RWPE2 (cell line): ENCODE measurements at regions not wholly inside any gene's neighbourhood (a gene's known extent, or its start where the extent isn't known, plus 50 kb on each side); places are given as distances from the start of the nearest gene placed in this dataset.
"Not testable (repeated sequence)": the region's sequence is repeated elsewhere in the genome, so short reads cannot be mapped to it uniquely, and the experiment has no call there.

Source experiments
- ATAC-seq: fragments of 200-7000 bp; cut with Tn5 transposase; 3 replicates; pipeline ENCODE4 v1.9.1; 2021; ENCODE audit warnings: low read depth
- DNase-seq: peaks from one replicate; pipeline ENCODE4 v3.0.0-alpha.2; 2020; ENCODE audit warnings: low spot score
- H3K27ac ChIP-seq: fragments of 450-650 bp; 2 replicates; pipeline ENCODE4 v1.5.1; 2017; ENCODE audit warnings: mild to moderate bottlenecking; ENCODE audit not compliant: poor library complexity, severe bottlenecking
- H3K27me3 ChIP-seq: fragments of 250-450 bp; sonication (Bioruptor Pico); 2 replicates; pipeline ENCODE4 v1.5.1; 2021; ENCODE audit warnings: mild to moderate bottlenecking, moderate library complexity; ENCODE audit not compliant: insufficient read depth, poor library complexity, severe bottlenecking
- H3K36me3 ChIP-seq: fragments of 250-450 bp; sonication (Bioruptor Pico); 2 replicates; pipeline ENCODE4 v1.5.1; 2020; ENCODE audit warnings: low read depth, mild to moderate bottlenecking, moderate library complexity
- H3K4me1 ChIP-seq: fragments of 250-450 bp; sonication (Bioruptor Pico); 2 replicates; pipeline ENCODE4 v1.5.1; 2021; ENCODE audit warnings: mild to moderate bottlenecking, moderate library complexity; ENCODE audit not compliant: insufficient read depth, poor library complexity, severe bottlenecking
- H3K4me3 ChIP-seq: fragments of 250-450 bp; sonication (Bioruptor Pico); 2 replicates; pipeline ENCODE4 v1.5.1; 2021; ENCODE audit warnings: mild to moderate bottlenecking, moderate library complexity; ENCODE audit not compliant: severe bottlenecking
- H3K9me3 ChIP-seq: fragments of 250-450 bp; sonication (Bioruptor Pico); 2 replicates; pipeline ENCODE4 v1.5.1; 2021; ENCODE audit warnings: mild to moderate bottlenecking, moderate library complexity; ENCODE audit not compliant: severe bottlenecking
- TF ChIP-seq, protein P1 (sequence below): fragments of 450-650 bp; IDR thresholded peaks from one replicate; pipeline ENCODE4 v1.5.1; 2017; ENCODE audit warnings: mild to moderate bottlenecking, moderate library complexity; ENCODE audit not compliant: poor library complexity, severe bottlenecking

DNA sequence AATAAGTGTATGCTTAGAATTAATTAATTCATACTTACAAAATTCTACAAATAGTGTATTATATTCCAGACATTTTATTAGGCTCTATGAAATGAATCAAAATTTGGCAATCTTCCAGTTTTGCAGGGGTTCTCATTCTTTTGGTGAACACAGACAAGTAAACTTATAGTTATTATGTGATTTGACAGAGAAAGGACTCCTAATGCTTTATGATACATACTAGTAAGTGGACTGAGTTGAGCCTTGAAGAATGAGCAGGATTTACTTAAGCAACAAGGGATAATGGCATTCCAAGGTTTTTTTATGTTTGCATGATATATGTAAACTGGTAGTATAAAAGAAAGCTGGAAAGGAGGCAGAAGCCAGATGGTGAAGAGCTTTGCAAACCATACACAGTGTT lies 145.7 kb upstream of the FERD3L start:
- DNase-seq (no peak), ATAC-seq (peak; percentile 21; the same call in 2 of the 3 replicates)
- H3K4me1 ChIP-seq = peaks cover 7% of the 10 kb centered on the region
- H3K27me3 ChIP-seq = no peaks in the 10 kb centered on the region
- peak overlapping the region; percentile 29 for H3K27ac ChIP-seq
- TF ChIP-seq, protein P1, sequence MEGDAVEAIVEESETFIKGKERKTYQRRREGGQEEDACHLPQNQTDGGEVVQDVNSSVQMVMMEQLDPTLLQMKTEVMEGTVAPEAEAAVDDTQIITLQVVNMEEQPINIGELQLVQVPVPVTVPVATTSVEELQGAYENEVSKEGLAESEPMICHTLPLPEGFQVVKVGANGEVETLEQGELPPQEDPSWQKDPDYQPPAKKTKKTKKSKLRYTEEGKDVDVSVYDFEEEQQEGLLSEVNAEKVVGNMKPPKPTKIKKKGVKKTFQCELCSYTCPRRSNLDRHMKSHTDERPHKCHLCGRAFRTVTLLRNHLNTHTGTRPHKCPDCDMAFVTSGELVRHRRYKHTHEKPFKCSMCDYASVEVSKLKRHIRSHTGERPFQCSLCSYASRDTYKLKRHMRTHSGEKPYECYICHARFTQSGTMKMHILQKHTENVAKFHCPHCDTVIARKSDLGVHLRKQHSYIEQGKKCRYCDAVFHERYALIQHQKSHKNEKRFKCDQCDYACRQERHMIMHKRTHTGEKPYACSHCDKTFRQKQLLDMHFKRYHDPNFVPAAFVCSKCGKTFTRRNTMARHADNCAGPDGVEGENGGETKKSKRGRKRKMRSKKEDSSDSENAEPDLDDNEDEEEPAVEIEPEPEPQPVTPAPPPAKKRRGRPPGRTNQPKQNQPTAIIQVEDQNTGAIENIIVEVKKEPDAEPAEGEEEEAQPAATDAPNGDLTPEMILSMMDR = no peak
- no peaks in the 10 kb centered on the region for H3K36me3 ChIP-seq
- H3K9me3 ChIP-seq = no peaks in the 10 kb centered on the region
- H3K4me3 ChIP-seq = no peak overlapping the region

DNA sequence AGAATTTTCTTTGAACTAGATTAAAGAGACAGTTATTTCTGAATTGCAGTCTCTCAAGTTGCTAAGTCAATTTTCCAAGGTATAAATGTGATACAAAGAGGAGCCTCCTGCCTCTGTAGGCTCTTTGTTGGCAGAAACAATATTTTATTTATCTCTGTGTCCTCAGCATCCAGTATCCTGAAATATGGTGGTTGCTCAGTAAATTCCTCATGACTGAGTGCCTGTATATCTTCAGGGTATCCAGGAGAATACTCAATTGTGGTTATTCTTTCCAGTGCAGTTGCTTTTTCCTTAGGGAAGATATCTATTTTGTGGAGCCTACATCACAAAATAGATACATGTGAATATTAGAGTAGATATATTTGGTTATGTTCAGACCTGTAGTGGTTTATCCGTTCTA lies 144.8 kb upstream of the FERD3L start:
- TF ChIP-seq, protein P1 = no peak

DNA sequence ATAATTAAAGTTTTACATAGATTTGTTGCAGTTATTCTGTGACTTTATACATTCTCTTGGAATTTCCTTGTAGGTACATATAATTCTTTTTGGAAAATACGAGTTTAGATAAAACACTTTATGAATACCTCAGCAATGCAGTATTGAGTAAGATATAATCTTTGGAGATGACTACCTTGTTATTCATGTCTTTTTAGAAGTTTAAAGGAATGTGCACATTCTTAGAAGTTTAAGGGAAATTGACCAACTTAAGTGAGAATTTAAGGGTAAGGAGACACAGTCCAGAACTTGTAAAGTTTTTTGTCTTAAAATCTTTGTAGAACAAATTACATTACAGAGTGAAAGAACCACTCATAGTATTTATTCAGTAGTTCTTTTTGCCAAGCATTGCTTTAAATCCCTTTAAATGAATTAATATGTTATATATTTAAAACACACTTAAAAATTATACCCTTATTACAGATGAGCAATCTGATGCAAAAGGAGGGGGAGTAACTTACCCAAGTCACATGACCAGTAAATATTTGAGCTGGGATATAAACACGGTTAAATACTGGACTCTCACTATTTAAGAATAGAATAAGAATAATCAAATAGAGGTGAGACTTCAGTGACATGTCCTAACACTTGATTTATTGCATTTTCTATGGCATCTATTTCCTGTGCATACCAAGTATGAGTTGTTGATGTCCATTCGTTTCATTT lies 139.5 kb upstream of the FERD3L start:
- peak; percentile 97 for ATAC-seq
- Histone ChIP-seq H3K36me3 (no peaks in the 10 kb centered on the region), H3K27me3 (no peaks in the 10 kb centered on the region), H3K9me3 (no peaks in the 10 kb centered on the region), H3K4me3 (no peak overlapping the region), H3K4me1 (peaks cover 29% of the 10 kb centered on the region), H3K27ac (peak overlapping the region; percentile 96)
- DNase-seq = no peak
- TF ChIP-seq, protein P1 = no peak

More for the DNA sequence above, 144.8 kb upstream of the FERD3L start:
- peak overlapping the region; percentile 29 for H3K27ac ChIP-seq
- no peaks in the 10 kb centered on the region for H3K27me3 ChIP-seq
- H3K4me3 ChIP-seq = no peak overlapping the region
- ATAC-seq (no peak), DNase-seq (no peak)
- H3K9me3 ChIP-seq = no peaks in the 10 kb centered on the region
- no peaks in the 10 kb centered on the region for H3K36me3 ChIP-seq
- peaks cover 15% of the 10 kb centered on the region for H3K4me1 ChIP-seq

DNA sequence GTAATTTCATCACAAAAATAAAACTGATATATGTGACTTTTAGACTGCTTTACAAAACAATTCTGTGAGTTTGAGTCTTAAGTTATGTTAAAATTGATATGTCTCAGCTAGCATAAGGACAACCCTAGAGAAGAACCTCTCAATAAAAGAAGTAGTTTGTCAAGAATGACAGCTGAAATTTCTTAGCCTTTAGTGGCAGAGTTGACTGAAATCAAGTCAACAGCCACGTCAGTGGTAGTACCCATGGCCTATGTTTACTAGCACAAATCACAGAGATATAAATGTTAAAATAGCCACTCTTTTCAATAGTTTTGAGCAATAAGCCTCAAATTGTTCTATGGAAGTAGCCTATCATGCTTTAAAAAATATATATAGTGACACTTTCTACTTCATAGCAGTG lies 138.9 kb upstream of the FERD3L start:
- Histone ChIP-seq H3K4me1 (peaks cover 29% of the 10 kb centered on the region), H3K4me3 (no peak overlapping the region), H3K27ac (peak overlapping the region; percentile 96), H3K27me3 (no peaks in the 10 kb centered on the region), H3K36me3 (no peaks in the 10 kb centered on the region), H3K9me3 (no peaks in the 10 kb centered on the region)
- TF ChIP-seq, protein P1 = no peak
- ATAC-seq (peak; percentile 33; the same call in 2 of the 3 replicates), DNase-seq (no peak)

DNA sequence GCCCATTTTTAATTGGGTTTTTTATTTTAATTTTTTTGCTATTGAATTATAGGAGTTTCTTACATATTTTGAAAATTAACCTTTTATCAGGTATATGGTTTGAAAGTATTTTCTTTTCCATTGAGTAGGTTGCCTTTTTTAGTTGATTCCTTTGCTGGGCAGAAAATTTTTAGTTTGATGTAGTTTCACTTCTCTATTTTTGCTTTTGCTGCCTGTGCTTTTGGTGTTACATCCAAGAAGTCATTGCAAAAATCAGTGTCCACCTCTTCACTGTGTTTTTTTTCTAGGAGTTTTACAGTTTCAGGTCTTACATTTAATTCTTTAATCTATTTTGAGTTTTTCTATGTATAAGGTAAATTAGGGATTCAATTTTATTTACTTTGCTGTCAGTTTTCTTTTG lies 129.8 kb upstream of the FERD3L start:
- no peaks in the 10 kb centered on the region for H3K27me3 ChIP-seq
- no peak for DNase-seq
- H3K9me3 ChIP-seq = no peaks in the 10 kb centered on the region
- no peaks in the 10 kb centered on the region for H3K36me3 ChIP-seq
- TF ChIP-seq, protein P1 = no peak
- H3K27ac ChIP-seq = no peak overlapping the region
- no peak for ATAC-seq
- H3K4me3 ChIP-seq = no peak overlapping the region
- no peaks in the 10 kb centered on the region for H3K4me1 ChIP-seq

DNA sequence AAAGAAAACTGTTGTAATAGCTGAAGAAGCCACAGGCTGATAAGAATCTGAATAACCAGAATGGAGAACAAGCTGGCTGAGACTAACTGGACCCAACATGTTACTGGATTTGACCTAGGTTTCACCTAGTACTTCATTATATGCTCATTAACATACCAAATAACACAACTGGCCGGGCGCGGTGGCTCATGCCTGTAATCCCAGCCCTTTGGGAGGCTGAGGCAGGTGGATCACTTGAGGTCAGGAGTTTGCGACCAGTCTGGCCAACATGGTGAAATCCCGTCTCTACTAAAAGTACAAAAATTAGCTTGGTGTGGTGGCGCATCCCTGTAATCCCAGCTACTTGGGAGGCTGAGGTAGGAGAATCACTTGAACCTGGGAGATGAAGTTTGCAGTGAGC lies 127.1 kb upstream of the FERD3L start:
- H3K36me3 ChIP-seq = not testable (repeated sequence)

More for the DNA sequence above, 127.1 kb upstream of the FERD3L start:
- H3K27me3 ChIP-seq, ATAC-seq, H3K27ac ChIP-seq, H3K4me3 ChIP-seq, H3K4me1 ChIP-seq, H3K9me3 ChIP-seq, DNase-seq: not testable (repeated sequence)
